NCI-H1694 (cell line): ENCODE measurements at regions not wholly inside any gene's neighbourhood (a gene's known extent, or its start where the extent isn't known, plus 50 kb on each side); places are given as distances from the start of the nearest gene placed in this dataset.
A peak's percentile ranks its signal among the peaks of the same experiment; 100 is the strongest.
"Not testable (repeated sequence)": the region's sequence is repeated elsewhere in the genome, so short reads cannot be mapped to it uniquely, and the experiment has no call there.

Experiments used
- DNase-seq: peaks from one replicate; lab custom pipeline; 2025; lab: John Stamatoyannopoulos, UW

DNA sequence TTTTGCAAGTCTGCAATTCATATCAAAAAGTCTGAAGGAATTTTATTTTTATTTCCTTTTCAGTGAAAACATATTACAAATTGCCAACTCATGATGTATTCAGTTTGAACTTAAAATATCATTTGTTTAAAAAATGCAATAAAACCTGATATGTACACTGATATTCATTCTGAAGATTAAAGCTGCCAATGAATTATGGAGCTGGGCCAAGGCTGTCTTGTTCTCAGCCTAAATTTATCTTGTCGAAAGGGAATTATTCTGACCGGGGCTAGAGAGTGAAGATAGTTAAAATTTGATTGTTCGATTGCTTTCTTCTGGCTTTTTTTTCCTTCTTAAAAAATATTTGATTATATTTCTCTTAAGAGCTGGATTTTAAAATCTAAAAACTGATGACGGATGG is 54.0 kb upstream of the RBFOX1 start:
- DNase-seq = no peak

DNA sequence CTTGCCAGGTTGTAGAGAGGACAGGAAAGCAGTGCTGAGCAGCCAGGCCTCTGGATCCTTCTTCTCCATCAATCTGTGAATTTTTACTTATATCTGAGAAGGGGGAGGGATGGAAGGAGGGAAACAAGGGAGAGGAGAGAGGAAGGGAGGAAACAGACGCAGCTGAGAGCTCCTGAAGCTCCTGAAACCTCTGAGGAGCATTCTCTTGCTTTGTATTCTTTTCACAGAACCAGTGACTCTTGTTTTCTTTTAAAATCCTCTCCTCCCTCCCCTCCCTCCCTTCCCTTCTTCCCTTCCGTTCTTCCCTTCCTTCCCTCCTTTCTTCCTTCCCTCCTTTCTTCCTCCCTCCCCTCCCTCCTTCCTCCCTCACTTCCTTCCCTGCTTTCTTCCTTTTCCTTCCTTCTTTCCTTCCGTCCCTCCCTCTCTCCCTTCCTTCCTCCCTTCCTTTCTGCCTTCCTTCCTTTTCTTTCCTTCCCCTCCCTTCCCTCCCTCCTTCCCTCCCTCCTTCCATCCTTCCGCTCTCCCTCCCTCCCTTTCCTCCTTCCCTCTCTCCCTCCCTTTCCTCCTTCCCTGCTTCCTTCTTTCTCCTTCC is 60.0 kb upstream of the RBFOX1 start:
- DNase-seq = no peak

DNA sequence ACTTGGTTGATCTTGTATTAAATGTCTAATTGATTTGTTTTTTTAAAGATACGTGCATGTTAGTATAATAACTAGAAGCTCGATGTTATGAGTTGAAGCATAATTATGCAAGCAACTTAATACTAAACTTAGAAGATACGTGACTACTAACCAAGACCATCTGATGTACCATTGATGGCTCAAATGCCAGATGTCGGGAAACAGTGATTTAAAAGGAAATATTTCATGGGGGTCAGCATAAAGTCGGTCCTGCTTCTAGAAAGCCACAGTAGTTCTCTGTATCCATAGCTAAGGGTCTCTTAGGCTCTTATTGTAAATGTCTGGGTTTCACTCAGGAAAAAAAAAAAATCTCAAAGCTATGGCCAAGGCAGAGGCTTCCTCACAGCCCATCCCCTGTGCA is 61.2 kb upstream of the RBFOX1 start:
- no peak for DNase-seq

DNA sequence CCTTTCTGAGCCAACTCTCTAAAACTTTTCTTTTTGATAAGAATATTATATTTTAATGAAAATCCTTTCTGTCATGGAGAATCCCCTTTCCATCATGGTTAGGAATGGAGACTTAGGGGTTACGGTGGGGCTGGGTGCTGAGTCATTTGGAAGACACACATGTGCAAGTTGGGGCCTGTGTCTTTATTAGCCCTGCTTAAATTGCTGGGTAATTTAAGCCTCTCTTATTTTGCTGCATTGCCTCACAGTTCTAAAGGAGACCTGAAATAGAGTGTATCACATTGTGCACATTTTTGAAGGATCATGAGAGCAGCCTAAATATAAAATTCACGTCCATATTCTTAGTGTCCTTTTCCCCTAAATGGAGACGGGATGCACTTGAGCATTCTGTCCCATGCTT is 61.8 kb upstream of the RBFOX1 start:
- no peak for DNase-seq

DNA sequence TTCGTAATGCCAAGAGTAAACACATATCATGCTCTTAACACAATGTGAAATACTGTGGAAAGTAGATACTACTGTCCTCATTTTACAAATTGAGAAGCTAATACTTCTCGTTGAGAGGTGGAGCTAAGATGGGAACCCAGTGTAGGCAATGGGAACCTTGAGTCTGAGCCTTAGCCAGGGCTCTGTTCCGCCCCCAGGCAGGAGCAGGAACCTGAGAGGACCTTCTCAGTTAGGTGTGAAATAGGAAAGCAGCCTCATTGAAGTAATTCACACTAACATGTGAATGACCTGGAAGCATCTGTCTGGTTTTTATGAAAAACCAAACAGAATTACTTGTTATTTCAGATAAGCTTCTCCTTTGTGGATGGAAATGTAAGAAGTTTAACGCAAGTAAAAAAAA is 62.6 kb upstream of the RBFOX1 start:
- no peak for DNase-seq

DNA sequence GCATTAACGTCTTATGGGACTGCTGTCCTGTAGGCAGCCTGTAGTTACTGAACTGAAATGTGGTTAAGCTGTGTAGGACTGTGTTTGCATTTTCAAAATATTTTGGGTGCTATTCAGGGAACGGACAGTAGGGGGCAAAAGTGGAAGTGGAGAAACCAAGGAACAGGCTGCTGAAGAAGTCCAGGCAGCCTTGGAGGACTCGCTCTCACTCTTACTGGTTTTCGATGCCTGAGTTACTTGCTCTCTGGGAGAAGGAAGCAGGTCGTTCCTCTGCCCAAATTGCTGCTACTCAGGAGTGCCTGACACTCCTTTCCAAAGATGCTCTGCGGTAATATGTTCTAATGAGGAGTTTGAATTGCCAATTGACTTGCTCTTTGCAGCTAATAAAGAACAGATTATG is 64.5 kb upstream of the RBFOX1 start:
- DNase-seq = peak; percentile 31

DNA sequence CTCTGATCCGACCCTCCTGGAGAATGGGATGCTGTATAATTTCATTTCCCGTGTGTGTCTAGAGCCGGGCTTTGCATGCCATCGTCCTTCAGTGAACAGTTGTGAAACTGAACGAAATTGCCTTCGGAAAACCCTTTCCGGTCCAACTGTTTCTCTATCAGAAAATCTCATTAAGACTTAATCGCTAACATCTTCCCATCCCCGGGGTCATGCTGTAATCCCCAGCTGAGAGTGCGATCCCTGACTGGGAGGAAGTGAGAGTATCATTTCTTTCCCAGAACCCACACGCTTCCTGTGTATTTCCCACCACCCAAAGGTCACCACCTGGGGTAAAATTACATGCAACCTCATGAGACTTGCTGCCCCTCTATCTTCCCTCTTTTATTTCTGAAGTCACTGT is 75.6 kb upstream of the RBFOX1 start:
- no peak for DNase-seq

DNA sequence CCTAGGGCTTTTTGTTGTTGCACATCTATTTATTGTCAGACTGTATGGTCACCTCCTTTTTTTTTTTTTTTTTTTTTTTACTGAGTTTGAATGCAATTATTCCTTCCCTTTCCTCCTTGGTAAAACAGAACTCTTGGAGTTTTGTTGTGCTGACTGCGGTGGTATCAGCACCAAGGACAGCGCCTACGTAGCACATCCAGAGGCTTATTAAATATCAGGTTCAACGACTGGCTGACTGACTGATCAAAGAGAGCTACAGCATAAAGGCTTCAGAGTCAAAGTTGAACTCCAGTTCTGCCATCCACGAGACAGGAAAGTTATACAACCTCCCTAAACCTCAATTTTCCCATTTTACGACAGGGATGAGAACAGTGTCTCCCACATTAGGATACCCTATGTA is 86.1 kb upstream of the RBFOX1 start:
- no peak for DNase-seq

DNA sequence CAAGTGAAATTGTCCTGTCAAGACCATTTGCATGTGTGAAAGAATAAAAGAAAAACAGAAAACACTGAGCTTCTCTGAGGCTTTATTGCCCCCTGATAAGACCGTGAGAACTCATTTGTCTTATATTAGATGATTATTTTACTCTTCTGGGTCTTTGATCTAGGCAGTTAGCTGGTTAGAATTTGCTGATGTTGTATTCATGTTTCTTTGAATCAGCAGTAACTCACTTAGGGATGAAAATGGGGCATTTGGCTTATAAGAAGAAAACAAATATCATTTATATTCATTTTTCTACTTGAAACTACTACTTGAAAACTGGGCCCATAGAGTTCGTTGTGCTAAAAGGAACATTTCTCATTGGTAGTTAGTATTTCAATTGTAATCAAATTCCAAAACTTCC is 93.1 kb upstream of the RBFOX1 start:
- DNase-seq = no peak

DNA sequence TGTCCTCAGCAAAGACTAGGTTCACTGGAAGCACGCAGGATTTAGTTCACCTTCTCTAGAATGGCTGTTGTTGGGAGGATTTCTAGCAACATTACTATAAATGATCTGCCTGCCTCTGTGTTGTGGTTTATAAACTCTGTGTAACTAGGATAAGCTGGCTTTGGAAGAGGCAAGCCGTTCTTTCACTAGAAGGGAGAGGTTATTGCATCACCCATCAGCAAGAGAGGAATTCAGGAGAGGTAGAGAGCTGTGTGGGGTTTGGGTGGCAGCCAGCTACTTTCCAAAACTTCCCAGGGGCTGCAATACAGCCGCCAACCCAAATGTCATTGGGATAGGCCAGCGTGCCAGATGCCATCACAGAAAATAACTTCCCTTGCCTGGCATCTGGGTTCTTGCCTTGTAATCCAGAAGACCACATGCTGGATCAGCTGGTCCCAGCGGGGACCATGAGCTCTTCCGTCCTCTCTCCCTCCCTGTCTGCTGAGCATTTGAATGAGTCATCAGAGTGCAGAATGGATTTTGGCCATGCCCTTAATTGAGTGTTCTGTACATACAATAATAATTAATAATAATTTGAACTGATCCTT is 95.7 kb upstream of the RBFOX1 start:
- DNase-seq = no peak

DNA sequence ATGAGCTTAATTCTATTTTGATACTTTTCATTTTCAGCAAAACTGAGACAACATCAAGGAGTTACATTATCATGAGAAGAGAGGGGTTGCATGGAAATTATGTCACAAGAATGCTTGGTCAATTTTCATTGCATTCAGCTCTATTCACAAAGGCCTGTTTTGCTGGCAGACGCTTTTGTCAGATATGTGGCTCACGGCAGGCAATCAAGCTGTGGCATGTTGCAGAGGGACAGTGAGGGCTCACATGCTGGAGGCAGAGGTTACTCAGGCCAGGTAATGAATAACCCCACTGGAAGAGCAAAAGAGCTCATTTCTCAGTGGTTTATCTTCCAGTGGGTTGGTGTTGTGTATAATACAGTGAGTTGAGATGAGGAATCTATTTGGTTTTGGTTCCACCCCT is 98.7 kb upstream of the RBFOX1 start:
- no peak for DNase-seq

DNA sequence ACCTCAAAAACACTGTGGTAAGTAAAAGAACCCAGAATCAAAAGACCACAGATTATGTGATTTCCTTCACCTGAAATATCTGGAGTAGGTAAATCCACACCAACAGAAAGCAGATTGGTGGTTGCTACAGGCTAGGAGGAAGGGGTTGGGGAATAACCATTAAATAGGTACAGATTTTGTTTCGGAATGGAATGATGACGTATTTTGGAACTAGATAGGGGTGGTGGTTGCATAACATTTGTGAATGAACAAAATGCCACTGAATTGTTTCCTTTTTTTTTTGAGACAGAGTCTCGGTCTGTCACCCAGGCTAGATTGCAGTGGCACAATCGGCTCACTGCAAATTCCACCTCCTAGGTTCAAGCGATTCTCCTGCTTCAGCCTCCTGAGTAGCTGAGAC is 100.9 kb upstream of the RBFOX1 start:
- no peak for DNase-seq

DNA sequence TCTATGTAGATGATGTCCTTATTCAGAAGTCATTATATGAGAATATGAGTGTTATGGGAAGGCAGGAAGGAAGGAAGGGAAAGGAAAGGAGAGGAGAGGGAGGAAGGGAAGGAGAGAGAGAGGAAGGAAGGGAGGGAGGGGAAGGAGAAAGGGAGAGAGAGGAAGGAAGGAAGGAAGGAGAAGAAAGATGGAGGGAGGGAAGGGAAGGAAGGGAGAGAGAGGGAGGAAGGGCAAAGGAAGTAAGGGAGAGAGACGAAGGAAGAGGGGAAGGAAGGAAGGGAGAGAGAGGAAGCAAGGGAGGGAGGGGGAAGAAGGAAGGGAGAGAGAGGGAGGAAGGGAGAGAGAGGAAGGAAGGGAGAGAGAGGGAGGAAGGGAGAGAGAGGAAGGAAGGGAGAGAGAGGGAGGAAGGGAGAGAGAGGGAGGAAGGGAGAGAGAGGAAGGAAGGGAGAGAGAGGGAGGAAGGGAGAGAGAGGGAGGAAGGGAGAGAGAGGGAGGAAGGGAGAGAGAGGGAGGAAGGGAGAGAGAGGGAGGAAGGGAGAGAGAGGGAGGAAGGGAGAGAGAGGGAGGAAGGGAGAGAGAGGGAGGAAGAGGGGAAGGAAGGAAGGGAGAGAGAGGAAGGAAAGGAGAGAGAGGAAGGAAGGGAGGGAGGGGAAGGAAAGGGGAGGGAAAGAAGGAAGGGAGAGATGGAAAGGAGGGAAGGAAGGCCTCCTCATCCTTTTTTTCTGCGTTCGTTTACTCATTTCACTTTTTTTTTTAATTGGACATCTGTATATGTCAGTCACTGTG is 103.0 kb upstream of the RBFOX1 start:
- DNase-seq = not testable (repeated sequence)

DNA sequence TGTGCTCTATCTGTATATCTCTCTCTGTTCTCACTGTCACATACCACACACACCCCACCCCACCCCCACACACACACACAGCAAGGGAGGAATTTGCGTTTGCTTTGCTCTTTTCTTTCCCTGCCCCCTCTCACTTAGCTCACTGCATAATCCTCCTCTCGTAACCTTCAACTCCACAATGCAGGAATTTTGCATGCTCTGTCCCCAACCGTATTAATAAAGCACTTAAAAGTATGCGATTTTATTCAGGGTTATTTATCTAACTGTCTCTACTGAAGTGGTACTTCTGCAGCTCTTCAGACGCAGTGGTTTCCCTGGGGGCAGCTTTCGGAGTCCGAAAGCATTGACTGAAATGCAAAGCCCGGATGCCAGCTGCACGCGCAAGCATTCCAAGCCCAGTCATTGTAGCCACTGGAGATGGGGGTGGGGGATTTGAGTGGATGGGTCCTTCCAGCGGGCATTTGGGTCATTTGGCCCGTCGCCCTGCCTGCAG is 105.4 kb upstream of the RBFOX1 start:
- no peak for DNase-seq

DNA sequence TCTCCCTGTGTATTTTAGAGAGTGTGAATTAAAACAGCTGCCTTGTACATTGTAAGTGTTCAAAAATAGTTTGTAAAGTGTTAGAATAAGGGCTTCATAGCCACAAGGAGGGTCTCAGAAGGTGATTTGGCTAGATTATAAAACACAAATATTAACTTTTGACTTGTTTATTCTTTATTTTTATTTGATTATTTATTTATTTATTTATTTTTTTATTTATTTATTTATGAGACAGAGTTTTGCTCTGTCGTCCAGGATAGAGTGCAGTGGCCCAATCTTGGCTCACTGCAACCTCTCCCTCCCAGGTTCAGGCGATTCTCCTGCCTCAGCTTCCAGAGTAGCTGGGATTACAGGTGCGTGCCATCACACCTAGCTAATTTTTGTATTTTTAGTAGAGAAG is 111.5 kb upstream of the RBFOX1 start:
- DNase-seq = no peak

DNA sequence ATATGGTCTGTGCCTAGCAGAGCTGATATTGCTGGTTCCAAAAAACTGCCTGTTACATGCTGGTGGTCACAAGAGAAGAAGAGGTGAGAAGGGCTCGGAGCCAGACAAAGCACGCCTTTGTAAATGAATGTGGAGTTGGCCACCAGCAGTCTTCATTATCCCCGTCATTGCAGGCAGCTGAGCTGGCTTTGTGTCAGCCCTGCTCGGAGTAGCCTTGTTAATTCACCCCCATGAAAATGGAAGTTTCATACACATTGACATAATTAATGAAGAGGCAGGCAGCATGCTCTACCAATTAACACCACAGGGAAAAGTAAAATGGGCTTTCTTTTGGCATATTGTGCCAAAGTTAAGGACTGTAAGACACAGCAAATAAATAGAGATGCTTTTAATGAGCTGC is 113.7 kb upstream of the RBFOX1 start:
- no peak for DNase-seq

DNA sequence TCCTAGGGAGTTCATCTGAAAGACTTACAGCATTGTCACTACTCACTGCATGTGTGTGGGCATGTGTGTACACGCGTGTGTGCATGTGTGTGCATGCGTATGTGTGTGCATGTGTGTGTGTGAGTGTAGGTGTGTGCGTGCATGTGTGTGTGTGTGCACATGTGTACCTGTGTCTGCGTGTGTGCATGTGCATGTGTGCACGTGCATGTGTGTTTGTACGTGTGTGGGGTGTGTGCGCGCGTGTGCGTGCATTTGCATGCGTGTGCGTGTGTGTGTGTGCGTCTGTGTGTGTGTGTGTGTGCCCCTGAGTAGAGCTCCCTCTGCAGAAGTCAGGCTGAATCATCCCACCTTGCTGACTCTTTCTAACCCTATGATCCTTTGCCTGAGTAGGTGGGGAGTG is 114.8 kb upstream of the RBFOX1 start:
- no peak for DNase-seq

DNA sequence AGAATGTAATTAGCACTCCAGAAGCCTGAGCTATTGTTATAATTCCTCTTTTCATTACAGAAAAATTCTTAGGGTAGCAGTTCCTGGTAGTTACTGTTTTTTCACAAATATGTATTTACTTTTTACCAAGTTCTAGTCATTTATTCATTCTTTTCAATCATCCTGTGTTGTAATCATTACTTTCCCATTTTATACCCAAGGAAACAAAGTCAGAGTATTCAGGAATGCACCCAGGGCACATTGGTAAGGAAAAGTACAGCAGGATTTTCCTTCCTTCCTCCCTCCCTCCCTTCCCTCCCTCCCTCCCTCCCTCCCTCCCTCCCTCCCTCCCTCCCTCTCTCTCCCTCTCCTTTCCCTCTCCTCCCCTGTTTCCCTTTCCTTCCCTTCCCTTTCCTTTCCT is 115.9 kb upstream of the RBFOX1 start:
- no peak for DNase-seq

DNA sequence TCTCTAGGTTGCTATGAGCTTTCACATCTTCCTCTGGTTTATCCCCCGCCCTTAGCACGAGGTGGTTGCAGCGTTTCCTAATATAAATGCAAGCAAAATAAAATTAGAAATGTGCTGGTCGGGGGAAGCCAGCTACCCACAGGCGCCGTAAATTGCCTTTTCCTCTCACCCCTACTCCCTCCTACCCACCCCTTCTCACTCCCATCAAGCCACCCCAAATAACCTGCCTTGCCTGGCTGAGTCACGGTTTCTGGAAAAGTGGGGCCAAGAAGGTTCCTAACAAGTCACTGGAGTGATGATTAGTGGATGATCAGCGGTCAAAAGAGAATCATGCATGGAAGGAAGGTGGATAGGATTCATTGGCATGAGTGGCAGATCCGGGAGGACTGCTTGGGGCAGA is 120.9 kb upstream of the RBFOX1 start:
- DNase-seq = no peak

DNA sequence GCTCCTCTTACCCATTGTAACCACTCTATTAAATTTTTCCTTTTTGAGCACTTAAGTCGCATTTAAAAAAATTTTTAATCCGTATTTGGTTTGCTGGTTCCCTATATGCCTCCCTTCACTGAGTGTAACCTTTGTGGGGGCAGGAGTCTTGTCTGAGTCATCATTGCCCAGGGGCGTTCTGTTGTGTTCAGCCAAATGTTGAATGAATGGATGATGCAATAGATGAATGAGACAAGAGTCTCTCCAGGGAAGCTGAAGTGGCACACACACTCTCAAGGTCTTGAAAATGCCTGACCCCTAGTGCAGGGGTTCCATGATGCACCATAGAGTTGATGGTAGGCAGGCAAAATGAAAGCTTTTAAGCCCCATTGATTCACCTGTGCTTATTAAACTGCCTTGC is 123.0 kb upstream of the RBFOX1 start:
- DNase-seq = no peak

DNA sequence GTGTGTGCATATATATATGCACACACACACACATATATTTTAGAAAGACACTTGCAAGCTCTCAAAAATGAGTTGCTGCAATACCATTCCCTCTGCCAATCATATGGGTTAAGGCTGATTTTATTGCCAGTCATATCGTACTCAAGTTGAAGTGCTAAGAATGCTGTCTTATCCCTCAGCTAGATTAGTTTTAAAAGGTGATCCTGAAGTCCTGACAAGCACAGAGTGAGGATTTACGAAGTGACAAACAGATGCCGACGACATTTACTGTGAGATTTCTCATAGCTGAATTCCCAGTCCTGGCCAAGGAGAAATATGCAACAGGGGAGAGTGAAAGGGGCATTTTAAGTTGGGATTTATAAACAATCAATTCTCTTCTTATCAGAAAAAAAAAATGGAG is 126.2 kb upstream of the RBFOX1 start:
- DNase-seq = no peak

DNA sequence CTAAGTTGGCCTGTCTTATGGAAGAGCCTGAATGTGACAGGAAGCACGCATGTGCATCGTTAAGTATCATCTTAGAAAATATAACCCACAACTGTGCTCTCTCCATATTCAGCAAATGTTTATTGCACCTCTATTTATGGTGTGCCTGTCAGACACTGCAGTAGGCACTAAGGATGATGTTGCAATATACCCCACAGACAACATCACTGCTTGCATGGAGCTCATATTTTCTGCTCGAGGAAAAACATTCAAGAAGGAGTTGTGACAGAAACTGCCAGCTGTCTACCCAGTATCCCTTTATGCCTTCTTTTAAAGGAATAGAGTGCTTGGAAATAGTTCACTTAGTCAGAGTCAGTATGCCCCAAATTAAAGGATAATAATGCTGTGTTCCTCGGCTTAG is 132.3 kb upstream of the RBFOX1 start:
- DNase-seq = no peak

DNA sequence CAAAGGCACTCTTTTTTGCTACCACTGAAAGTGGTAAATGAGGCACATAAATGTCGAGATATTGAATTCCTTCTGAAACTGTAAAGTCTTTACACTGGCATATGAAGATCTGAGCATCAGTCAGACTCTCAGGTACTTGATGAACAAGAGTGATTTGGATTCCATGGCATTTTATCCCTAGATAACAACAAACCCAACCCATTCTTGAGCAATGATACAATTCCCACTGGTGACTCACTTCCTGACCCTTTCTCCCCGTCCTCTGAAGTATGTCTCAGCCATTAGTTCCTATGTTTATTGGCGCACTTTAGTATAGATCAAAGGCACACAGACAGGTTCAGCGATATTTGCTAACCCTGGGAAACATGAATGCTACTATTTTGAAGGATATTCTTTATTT is 147.0 kb upstream of the RBFOX1 start:
- DNase-seq = no peak

DNA sequence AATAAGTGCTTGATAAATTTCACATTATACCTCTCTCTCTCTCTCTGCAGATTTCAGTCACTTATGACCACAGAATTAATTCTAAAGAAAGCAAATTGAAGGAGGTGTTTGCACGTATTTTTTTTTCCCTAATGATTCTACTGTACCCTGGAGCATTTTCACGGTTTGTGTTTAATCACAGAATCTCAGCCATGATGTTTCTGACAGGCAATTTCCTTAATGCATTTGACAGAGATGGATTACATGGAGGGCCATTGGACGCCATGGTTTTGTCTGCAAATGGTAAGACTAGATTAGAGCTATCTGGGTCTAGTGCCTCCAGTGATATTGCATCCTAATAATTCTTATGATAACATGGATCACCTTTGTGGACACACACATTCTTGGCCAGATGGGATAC is 147.5 kb upstream of the RBFOX1 start:
- no peak for DNase-seq
